OCI-LY3 (cell line): ENCODE measurements at regions not wholly inside any gene's neighbourhood (a gene's known extent, or its start where the extent isn't known, plus 50 kb on each side); places are given as distances from the start of the nearest gene placed in this dataset.

Experiments used
- CTCF ChIP-seq: fragments of 200-600, 300-600 bp; sonication (generic); IDR thresholded peaks from 2 replicates; pipeline ENCODE4 v1.5.1; 2014; ENCODE audit warnings: antibody characterized with exemption, low read length, low read depth
- EZH2phosphoT487 ChIP-seq: fragments of 200-600 bp; shearing (Covaris generic); IDR thresholded peaks from 2 replicates; pipeline ENCODE4 v1.6.1; 2018; ENCODE audit warnings: antibody characterized with exemption, mixed run types, low read depth

DNA sequence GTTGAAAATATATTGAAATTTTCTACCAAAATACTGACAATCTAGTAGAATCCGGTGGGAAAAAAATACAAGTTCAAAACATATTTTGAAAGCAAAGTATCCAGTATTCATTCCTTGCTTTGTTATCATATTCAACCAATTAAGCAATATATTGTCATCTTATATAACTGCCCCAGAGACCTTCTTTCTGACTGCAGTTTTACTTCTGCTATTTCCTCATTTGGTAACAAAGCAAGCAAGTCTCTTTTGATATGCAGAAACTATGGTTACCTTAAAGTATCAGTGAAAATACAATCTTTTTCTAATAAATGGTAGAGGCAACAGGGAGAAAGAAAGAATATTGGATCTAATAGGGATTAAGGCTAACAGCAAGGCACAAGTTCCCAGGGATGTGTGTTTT, 663.7 kb upstream of the MEF2C start:
- no peak for TF ChIP-seq CTCF
- no peak for TF ChIP-seq EZH2phosphoT487
